GM12878 (cell line): ENCODE measurements at regions not wholly inside any gene's neighbourhood (a gene's known extent, or its start where the extent isn't known, plus 50 kb on each side); places are given as distances from the start of the nearest gene placed in this dataset.

Experiments
- CUX1 ChIP-seq: IDR thresholded peaks from 2 replicates; pipeline ENCODE4 v1.6.1; 2012; ENCODE audit warnings: improper control_type of control experiment, low read depth, low read length; ENCODE audit not compliant: insufficient replicate concordance
- HDAC2 ChIP-seq: fragments of 200-600 bp; sonication (generic); IDR thresholded peaks from 2 replicates; pipeline ENCODE4 v1.6.1; 2017
- SP1 ChIP-seq: IDR thresholded peaks from one replicate; pipeline ENCODE4 v1.6.1; 2011; ENCODE audit warnings: low read depth, low read length
- ZZZ3 ChIP-seq: IDR thresholded peaks from 2 replicates; pipeline ENCODE4 v1.6.1; 2011; ENCODE audit warnings: low read depth; ENCODE audit not compliant: control insufficient read depth, insufficient read length
- TF ChIP-seq, protein P1 (sequence below): fragments of 450-650 bp; IDR thresholded peaks from 2 replicates; pipeline ENCODE4 v1.6.1; 2017; ENCODE audit warnings: mild to moderate bottlenecking, low read depth, inconsistent platforms; ENCODE audit not compliant: poor library complexity, severe bottlenecking

GRCh38 chr6:5896476-5897200 is 110.1 kb downstream of the NRN1 start (continued):
- TF ChIP-seq CUX1: no peak
- TF ChIP-seq, protein P1, sequence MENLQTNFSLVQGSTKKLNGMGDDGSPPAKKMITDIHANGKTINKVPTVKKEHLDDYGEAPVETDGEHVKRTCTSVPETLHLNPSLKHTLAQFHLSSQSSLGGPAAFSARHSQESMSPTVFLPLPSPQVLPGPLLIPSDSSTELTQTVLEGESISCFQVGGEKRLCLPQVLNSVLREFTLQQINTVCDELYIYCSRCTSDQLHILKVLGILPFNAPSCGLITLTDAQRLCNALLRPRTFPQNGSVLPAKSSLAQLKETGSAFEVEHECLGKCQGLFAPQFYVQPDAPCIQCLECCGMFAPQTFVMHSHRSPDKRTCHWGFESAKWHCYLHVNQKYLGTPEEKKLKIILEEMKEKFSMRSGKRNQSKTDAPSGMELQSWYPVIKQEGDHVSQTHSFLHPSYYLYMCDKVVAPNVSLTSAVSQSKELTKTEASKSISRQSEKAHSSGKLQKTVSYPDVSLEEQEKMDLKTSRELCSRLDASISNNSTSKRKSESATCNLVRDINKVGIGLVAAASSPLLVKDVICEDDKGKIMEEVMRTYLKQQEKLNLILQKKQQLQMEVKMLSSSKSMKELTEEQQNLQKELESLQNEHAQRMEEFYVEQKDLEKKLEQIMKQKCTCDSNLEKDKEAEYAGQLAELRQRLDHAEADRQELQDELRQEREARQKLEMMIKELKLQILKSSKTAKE: no peak
- TF ChIP-seq HDAC2: no peak
- TF ChIP-seq SP1: no peak
- TF ChIP-seq ZZZ3: no peak
